G401 (cell line): ENCODE measurements at regions not wholly inside any gene's neighbourhood (a gene's known extent, or its start where the extent isn't known, plus 50 kb on each side); places are given as distances from the start of the nearest gene placed in this dataset.
"Not testable (repeated sequence)": the region's sequence is repeated elsewhere in the genome, so short reads cannot be mapped to it uniquely, and the experiment has no call there.

Experiments used
- DNase-seq: peaks from one replicate; pipeline ENCODE4 v3.0.0-alpha.2; 2015; ENCODE audit warnings: low spot score
- in situ Hi-C: cut with HindIII; loops from 2 replicates; pipeline ENCODE4 v1.10.0; 2016; ENCODE audit warnings: low sequenced_read_pairs, mixed read lengths

GRCh38 chr3:95162794-95163193 lies 1099.9 kb downstream of the NSUN3 start:
- in situ Hi-C loops: no loop called here
- DNase-seq: no peak

GRCh38 chr3:95167748-95168147 lies 1104.9 kb downstream of the NSUN3 start:
- DNase-seq: no peak
- in situ Hi-C loops: no loop called here

DNA sequence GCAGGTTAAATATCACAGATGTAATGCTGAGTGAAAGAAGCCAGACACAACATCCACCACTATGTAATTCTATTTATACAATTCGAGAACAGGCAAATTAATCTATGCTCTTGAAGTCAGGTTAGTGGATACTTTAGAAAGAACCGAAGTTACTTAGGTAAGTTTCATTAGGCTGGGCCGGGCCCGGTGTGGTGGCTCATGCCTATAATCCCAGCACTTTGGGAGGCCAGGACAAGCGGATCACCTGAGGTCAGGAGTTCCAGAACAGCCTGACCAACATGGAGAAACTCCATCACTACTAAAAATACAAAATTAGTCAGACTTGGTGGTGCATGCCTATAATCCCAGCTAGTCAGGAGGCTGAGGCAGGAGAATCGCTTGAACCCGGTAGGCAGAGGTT lies 1105.7 kb downstream of the NSUN3 start:
- in situ Hi-C loops: no loop called here
- DNase-seq: no peak

DNA sequence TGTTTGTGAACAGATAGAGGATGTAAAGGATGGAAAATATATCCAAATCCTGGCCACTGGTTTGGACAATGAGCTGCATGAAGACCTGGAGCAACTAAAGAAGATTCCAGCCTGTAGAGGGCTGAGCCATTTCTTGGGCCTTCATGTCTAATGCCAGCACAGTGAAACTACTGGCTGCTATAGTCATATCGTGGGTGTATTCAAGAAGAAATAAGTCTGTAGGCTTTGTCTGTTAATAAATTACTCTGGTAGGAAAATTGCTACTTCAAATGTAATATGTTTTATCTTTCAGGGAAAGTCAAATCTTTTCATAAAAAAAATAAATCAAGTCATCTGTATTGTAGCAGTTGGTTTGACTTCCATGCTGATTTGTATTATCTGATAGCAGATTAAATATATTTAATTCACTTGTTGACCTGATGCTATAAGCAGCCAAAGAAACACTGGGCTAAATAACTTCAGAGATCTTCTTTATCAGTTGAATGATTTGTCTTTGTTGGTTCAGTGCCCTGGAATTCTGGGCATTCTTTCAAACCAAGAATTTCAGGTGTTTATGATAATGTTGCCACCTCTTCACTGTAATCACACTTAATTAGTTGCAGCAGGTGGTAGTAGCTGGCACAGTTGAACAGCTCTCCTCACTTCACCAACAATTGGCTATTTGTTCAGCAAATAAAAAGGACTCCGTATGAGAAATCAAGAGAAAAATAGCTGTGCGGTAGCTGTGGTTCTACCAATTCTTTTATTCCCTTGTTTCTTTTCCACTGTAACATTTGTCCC lies 1109.5 kb downstream of the NSUN3 start:
- in situ Hi-C loops: no loop called here
- DNase-seq: peak; percentile 99

DNA sequence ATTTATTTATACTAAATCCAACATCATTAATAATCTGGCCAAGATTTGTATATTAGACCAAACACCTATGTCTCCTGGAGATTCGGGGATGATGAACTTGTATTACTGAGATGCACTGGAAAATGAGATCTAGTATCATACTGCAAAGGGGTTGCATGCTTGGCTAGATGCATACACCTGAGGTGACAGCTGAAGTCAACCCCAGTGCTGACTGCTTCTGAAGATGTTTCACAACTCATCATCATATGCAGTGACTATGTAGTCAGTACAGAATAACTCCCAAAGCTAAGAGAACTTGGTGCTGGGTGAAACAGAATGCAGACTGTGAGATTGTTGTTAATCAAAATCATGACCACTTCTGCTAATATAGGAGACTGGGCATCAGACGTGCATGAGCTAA lies 1114.2 kb downstream of the NSUN3 start:
- no peak for DNase-seq
- in situ Hi-C loops: no loop called here

- in situ Hi-C loops: no loop called here
- DNase-seq: no peak
These were observed 1121.2 kb downstream of the NSUN3 start for GRCh38 chr3:95184038-95184437.

DNA sequence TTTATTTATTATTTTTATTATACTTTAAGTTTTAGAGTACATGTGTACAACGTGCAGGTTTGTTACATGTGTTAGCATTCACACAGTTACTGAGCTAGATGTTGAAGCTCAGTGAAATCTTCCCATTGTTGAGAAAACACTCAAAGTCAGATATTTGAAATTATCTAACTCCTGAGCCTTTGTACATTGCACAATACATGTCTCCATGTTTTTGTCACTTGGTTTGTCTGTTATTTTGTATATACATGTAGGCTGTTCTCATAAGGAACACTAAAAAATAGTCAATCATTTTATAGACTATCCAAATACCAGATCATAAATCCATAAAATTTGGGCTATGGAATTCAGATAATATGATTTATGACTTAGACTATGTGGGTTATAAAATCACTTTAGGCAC lies 1126.5 kb downstream of the NSUN3 start:
- in situ Hi-C loops: no loop called here
- no peak for DNase-seq

- in situ Hi-C loops: no loop called here
- DNase-seq: no peak
These were observed 1134.8 kb downstream of the NSUN3 start for GRCh38 chr3:95197661-95198060.

GRCh38 chr3:95200384-95200783 lies 1137.5 kb downstream of the NSUN3 start:
- in situ Hi-C loops: no loop called here
- peak; percentile 69 for DNase-seq

GRCh38 chr3:95210878-95211277 lies 1148.0 kb downstream of the NSUN3 start:
- in situ Hi-C loops: no loop called here
- DNase-seq: no peak

DNA sequence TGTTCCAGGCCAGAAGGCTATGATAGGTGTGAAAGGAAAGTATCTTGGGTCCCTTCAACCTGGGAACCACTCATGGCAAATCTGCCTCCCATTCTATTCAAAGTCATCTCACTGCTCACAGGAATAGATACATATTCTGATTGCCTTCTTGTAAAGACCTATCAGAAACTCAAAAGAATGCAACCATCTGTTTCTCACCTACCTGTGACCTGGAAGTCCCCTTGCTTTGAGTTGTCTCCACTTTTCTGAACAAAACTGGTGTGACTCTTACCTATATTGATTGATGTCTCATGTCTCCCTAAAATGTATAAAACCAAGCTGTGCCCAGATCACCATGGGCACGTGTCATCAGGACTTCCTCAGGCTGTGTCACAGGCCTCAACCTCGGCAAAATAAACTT lies 1149.3 kb downstream of the NSUN3 start:
- in situ Hi-C loops: no loop called here
- DNase-seq: no peak

DNA sequence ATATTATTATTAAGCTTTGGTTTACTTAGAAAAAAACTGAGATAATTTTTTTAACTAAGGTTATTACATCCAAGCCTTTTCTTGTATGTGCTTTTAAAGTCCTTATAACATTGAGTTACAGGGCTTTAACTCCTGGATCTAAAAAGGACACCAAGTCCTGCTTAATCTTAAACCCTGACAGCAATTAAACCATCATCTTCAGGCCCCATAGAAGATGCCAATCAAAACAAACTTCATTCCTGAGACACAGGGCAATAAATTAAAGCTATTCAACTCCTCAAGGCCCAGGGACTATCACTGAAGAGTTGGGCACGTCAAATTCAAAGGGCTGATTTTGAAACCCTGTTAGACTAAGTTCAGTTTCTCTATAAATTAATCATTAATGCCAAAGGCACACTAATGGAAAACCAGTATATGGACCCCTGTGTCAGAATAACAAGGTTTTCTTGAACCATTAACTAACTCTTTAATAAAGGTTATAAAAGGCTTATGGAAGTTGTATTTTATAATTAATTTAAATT lies 1152.6 kb downstream of the NSUN3 start:
- in situ Hi-C loops: no loop called here
- DNase-seq: no peak

- in situ Hi-C loops: no loop called here
These were observed 1154.8 kb downstream of the NSUN3 start for GRCh38 chr3:95217661-95218060.

DNA sequence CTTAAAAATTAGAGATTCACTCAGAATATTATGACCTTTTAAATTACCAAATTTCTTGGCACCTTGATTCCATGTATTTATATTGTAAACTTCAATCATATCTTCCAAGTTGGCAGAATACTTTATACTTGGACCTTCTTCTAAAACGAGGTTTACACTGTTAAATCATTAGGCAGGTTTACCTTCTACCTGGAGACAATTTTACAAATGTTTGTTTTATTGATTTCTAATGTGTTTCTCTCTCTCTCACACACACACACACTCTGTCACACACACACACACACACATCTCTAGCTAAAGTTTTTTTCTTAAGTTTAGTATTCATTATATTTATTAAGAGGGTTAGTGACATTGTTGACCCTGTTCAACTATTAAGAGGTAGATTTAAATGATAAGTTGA lies 1155.6 kb downstream of the NSUN3 start:
- in situ Hi-C loops: no loop called here
- DNase-seq: no peak

More at GRCh38 chr3:95217661-95218060, 1154.8 kb downstream of the NSUN3 start:
- DNase-seq: no peak

DNA sequence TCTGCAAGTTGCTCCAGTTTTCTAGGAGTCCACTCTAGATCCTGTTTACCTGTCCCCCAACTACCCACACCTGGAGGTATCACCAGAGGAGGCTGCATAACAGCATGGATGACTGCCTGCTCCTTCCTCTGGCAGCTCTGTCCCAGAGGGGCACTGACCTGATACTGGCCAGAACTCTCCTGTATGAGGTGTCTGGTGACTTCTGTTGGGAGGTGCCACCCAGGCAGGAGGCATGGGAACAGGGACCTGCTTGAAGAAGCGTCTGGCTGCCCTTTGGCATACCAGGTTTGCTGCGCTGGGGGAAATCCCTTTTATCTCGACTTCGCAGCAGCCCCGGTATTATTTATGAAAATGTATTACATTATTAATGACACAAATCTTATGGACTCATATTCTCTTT lies 1163.6 kb downstream of the NSUN3 start:
- DNase-seq: no peak
- in situ Hi-C loops: no loop called here

DNA sequence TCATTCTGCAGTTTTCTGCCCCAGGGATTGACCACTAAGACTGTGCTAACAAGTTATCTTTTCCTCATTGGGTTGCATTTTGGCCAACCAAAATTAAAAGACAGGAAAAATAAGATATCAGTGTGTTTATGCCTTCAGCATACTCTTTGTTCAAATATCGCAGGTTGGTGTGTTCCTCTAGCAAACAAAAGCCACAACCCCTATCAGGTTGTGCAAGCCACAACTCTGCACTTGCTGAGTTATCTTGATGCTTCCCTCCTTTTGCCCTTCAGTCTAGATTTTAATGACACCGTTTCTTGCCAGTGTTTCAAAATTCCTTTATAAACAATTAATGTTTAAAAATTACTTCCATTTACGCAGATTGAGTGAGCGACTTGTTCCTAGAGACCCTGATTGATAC lies 1164.2 kb downstream of the NSUN3 start:
- no peak for DNase-seq
- in situ Hi-C loops: no loop called here

DNA sequence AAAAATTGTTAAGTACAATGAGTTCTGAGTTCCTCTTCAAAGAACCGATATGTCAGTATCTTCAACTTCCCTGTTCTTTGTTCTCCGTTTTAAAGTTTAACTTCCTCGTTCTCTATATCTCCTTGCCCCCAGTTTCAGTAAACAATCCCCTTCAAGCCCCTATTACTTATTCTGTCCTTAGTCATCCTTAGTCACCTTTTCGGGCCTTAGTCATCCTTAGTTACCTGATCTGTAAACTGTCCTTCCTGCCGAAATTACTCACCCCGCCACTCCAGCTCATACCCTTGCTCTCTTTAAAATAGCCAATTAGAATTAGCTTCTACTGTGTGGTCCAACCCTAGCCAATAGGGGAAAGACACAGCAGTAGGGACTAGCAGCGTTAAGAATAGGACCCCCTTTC lies 1165.6 kb downstream of the NSUN3 start:
- in situ Hi-C loops: no loop called here
- no peak for DNase-seq

DNA sequence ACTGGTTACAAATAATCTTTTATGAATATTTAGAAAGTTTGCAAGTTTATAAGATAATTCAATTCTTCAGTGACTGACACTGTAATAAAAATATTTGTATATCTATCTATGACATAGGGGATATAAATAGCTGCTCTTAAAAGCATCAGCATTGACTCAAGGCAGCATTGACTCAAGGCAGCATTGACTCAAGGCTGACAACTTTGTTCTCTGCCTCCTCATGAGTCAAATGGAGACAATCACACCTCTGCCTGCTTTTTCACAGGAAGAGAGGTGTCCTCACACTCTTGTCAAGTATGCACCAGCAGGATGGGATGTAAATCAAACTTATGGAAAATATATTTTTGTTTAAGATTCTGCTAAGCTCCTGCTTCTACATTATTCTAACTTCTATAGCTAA lies 1173.1 kb downstream of the NSUN3 start:
- in situ Hi-C loops: no loop called here
- DNase-seq: no peak

GRCh38 chr3:95237783-95238182 lies 1174.9 kb downstream of the NSUN3 start:
- no peak for DNase-seq
- in situ Hi-C loops: no loop called here

- no peak for DNase-seq
- in situ Hi-C loops: no loop called here
These were observed 1177.5 kb downstream of the NSUN3 start for GRCh38 chr3:95240395-95240794.

GRCh38 chr3:95241256-95241655 lies 1178.4 kb downstream of the NSUN3 start:
- in situ Hi-C loops, DNase-seq: not testable (repeated sequence)
